GM12891 (cell line): ENCODE measurements at regions not wholly inside any gene's neighbourhood (a gene's known extent, or its start where the extent isn't known, plus 50 kb on each side); places are given as distances from the start of the nearest gene placed in this dataset.

Experiments
- DNase-seq: peaks from one replicate; pipeline ENCODE4 v3.0.0; 2011; ENCODE audit warnings: low spot score; ENCODE audit not compliant: insufficient read length
- FAIRE-seq: peaks from 2 replicates; lab custom pipeline; 2011; peaks lifted over from hg19 to GRCh38; lab: Jason Lieb, UNC
- PAX5 ChIP-seq: IDR thresholded peaks from 2 replicates; pipeline ENCODE4 v1.6.1; 2011; ENCODE audit warnings: low read length, moderate library complexity, mild to moderate bottlenecking; ENCODE audit not compliant: insufficient read depth, severe bottlenecking
- POLR2A ChIP-seq: IDR thresholded peaks from 2 replicates; pipeline ENCODE4 v1.6.1; 2011; ENCODE audit warnings: low read depth, low read length, control low read depth
- POLR2AphosphoS5 ChIP-seq: IDR thresholded peaks from 2 replicates; pipeline ENCODE4 v1.6.1; 2011; ENCODE audit warnings: low read depth, low read length, control low read depth
- POU2F2 ChIP-seq: IDR thresholded peaks from 2 replicates; pipeline ENCODE4 v1.6.1; 2011; ENCODE audit warnings: low read depth, mild to moderate bottlenecking, control low read depth, low read length, moderate library complexity
- SPI1 ChIP-seq: IDR thresholded peaks from 2 replicates; pipeline ENCODE4 v1.6.1; 2011; ENCODE audit warnings: low read depth, low read length, control low read depth
- TAF1 ChIP-seq: IDR thresholded peaks from 2 replicates; pipeline ENCODE4 v1.6.1; 2011; ENCODE audit warnings: low read depth, low read length, control low read depth

DNA sequence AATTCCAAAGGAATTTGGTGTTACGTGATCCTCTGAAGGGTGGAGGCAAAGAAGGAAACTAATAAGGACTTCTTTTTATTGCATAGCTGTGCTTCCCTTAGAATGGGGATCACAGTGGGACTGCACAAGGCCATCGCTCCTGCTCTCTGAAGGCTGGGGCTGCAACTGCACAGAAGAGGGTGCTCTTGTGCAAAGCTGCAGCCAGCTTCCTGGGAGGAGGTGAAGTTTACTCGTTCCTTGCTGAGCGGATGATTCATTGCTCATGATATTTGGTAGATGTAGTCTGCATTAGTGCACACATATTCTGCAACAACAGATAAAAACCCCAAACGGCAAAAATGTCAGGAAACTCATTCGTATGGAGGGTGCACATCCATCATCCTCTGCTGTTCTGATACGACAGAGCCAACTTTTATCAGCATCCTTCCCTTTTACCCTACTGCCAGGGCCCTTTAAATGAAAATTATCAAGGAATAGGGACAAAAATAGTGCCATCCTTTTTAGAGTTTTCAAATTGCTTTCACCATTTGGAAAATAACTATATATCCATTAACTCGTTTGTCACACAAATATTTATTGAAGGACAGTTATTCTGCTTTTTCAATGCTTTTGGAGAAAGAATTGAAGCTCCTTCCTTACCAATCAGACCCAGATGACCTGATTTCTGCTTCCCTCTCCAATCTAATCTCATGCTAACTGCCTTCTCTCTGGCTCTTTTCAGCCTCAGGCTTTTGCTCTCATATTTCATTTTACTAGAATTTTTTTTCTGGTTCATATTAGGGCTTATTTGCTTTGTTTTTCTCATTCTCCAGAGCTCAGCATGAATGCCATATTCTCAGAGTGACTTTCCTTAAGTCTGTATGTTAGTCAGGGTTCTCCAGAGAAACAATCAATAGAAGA, 263.6 kb downstream of the DUSP10 start:
- FAIRE-seq (peak; percentile 92), DNase-seq (peak; percentile 14)
- TF ChIP-seq TAF1 (no peak), SPI1 (no peak)

DNA sequence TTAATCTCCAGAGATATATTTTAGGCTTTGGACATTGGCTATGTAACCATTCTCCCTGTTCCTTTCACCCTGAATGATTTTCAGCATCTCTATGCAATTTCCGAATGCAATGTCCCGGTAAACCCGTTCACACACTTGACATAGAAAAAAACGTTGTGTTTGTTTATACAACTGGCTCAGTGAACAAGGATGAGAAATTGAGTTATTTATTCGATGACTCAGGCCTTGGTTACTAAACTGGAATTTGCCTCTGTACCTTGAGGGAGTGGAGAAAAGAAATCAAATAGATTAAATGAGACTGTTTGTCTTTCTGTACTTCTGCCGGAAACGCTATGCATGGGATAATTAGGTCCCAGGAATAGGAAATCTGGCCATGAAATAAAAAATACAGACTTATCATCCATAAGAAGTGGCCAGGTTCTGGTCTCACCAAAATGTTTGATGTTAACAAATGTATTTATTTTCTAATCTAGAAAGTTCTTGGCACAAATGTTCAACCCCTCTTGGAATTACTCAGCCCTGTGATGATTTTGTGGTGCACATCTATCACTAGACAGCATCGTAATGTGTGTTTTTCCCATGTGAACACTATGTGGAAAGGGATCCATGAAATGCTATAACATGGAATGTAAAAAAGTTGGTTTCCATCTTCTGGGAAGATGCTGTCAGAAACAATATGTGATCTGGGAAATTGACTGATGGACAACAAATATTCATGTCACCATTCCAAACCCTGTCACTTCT, 253.9 kb downstream of the DUSP10 start:
- DNase-seq (no peak), FAIRE-seq (no peak)
- TF ChIP-seq POU2F2 (no peak), SPI1 (no peak), POLR2AphosphoS5 (no peak), POLR2A (no peak), TAF1 (no peak), PAX5 (no peak)

DNA sequence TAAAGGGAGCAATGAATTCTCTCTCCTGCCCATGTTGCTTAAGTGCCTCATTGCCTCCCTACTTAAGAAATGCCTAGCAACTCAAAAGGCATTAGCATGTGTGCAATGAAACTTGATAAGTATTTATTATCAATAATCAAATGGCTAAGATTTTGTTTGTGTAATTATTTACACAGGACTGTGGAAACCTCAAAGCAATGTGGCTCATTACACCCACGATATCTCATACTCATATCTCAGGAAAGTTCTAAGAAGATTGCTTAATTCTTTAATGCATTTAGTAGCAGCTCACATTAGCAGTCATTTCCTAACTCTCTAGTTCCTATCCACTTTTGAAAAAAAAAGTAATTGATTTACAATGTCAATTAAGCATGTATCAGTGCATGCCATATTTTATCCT, 253.3 kb downstream of the DUSP10 start:
- TF ChIP-seq TAF1 (no peak), POLR2AphosphoS5 (no peak), POLR2A (no peak), PAX5 (no peak)
- DNase-seq: no peak
- FAIRE-seq: no peak

DNA sequence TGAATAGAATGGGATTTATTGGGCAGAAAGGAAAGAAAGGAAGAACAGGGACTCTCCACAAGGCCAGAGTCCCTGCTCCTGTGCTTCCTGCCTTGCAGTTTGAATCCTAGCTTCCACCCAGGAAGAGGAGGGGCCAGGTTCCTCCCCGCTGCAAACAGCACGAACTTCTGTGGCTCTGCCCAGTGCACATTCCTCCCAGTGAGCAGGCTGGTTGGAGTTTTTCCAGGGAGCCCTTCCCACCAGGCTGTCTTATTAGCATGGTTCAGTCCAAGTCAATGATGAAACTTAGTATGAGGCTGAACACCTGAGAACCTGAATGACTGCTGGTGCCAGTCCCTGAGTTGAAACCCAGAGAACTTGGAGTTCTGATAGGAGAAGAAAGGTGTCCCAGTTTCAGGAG, 247.2 kb downstream of the DUSP10 start:
- DNase-seq: no peak
- TF ChIP-seq POLR2AphosphoS5 (no peak), POU2F2 (no peak), POLR2A (no peak), TAF1 (no peak), PAX5 (no peak), SPI1 (no peak)
- FAIRE-seq: no peak

DNA sequence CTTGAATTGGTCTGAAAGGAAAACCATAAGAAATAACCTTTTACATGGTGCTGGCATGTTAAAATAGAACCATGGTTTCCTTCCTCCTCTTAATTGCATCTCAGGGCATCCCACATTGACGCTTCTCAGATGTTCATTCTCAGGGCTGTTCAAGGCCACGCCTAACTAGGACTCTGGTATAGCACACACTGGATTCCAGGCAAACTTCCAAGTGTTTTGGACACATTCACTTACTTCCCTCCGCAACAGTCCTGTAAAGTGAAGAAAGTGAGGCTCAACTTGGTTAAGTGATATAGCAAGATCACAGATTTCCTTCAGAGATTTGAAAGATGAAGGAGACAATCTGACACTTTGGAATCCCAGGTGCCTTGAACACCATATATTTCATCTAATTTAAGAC, 244.8 kb downstream of the DUSP10 start:
- DNase-seq: no peak
- no peak for FAIRE-seq
- TF ChIP-seq PAX5 (no peak), SPI1 (no peak), TAF1 (no peak), POLR2A (no peak), POU2F2 (no peak), POLR2AphosphoS5 (no peak)

DNA sequence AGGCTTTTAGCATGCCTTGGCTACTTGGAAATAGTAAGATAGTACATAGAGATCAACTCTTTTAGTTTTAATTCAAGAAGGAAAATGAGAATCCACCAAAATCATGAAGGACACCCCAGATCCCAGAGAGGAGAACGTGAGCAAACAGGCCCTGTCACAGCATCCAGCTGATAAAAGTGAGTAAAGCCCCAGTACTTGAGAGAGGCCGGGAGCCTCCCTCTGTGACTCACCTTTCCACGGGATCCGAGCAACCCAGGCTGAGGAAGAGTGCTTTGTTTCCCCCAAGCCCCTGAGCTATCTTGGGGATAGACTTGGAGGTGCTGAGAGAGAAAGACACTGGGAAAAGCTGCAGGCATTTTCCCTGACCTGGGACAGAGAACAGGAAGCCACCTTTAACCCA, 238.6 kb downstream of the DUSP10 start:
- DNase-seq (no peak), FAIRE-seq (no peak)
- TF ChIP-seq TAF1 (no peak), POU2F2 (no peak), POLR2AphosphoS5 (no peak), SPI1 (no peak), POLR2A (no peak), PAX5 (no peak)

DNA sequence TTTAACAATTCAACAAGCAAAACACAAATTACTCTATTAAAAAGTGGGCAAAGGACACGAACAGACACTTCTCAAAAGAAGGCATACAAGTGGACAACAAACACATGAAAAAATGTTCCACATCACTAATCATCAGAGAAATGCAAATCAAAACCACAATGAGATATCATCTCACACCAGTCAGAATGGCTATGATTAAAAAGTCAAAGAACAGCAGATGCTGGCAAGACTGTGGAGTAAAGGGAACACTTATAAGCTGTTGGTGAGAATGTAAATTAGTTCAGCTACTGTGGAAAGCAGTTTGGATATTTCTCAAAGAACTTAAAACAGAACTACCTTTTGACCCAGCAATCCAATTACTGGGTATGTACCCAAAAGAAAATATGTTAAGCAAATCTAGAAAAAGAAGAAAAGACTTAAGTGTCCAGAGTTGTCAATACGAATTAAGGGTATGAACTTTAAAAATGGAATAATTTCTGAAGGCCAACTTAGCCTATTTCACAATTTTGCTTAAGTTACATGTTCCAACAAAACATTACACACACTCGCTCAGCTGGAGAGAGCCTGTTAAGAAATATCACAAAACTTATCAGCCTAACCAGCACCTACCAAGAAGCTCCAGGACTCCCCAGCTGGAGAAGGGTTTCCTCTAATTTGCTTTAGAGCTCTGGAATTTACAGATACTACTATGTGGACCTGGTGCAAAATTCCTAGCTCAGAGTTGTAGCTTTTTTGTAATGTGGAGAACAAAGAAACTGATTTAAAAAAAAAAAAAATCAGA, 232.1 kb downstream of the DUSP10 start:
- FAIRE-seq (no peak), DNase-seq (no peak)
- no peak for TF ChIP-seq TAF1

DNA sequence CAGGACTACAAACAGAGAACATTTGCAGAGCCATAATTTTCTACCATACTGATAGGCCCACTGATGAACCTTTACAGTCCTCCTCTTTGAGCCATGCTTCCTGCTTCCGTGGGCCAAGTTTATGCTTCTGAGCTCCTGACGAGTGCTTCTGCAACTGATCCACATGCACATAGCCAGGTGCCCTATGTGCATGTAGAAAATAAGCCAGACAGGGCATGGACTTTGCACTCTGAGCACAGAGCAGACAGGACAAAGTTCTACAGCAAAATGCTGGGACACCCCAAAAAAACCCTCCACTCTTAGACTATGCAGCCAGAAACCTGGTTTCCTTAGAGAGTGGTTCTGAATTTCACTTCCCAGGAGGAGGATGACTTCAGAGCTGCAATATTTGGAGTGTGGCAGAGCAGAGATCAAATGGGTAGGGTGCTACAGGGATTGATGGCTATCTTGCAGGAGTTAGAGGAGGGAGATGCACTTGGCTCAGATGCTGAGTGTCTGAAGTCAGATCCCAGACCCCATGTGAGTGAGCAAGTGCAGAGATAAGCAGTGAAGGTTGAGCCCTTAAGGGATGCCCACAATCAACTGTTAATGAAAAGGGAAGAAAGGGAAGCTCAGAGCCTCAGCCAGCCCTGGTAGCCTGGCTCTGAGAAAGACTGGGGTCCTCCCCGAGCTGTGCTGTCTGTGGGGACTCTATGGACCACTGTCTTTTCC, 230.9 kb downstream of the DUSP10 start:
- FAIRE-seq (no peak), DNase-seq (no peak)
- TF ChIP-seq POLR2A (no peak), POLR2AphosphoS5 (no peak), SPI1 (no peak), POU2F2 (no peak), TAF1 (no peak), PAX5 (no peak)

DNA sequence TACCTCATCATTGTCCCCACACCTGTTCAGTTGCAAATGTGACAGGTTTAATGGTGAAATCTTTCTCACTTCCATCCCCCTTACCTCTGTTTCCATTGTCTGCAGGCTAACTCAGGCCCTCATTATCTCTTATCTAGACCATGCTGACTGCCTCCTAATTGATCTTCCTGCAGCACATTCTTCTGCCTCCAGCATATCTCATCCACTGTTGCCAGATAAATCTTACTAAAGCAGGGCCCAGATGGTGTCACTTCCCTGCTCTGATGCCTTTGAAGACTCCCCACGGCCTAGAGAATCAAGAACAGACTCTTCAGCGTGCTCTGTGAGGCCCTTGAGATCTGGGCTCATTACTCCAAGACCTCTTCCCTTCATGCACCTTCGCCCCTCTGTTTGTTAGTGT, 230.1 kb downstream of the DUSP10 start:
- no peak for FAIRE-seq
- TF ChIP-seq SPI1 (no peak), POU2F2 (no peak), TAF1 (no peak)
- no peak for DNase-seq
